GM19395 (cell line): ENCODE measurements at regions not wholly inside any gene's neighbourhood (a gene's known extent, or its start where the extent isn't known, plus 50 kb on each side); places are given as distances from the start of the nearest gene placed in this dataset.
"Not testable (repeated sequence)": the region's sequence is repeated elsewhere in the genome, so short reads cannot be mapped to it uniquely, and the experiment has no call there.

Experiments
- ATAC-seq: cut with Tn5 transposase; IDR thresholded peaks from one replicate; pipeline ENCODE4 v1.9.1; 2021; ENCODE audit warnings: mild to moderate bottlenecking, moderate library complexity; ENCODE audit not compliant: unreplicated experiment

- ATAC-seq = no peak
Measured at GRCh38 chr9:110077925-110078324, 130.0 kb downstream of the C9orf152 start.

GRCh38 chr9:110078604-110079003 is 129.4 kb downstream of the C9orf152 start:
- ATAC-seq = no peak

GRCh38 chr9:110081395-110081794 is 126.6 kb downstream of the C9orf152 start:
- ATAC-seq = no peak

- no peak for ATAC-seq
Measured at GRCh38 chr9:110083866-110084265, 124.1 kb downstream of the C9orf152 start.

- no peak for ATAC-seq
Measured at GRCh38 chr9:110086537-110086936, 121.4 kb downstream of the C9orf152 start.

- ATAC-seq = no peak
Measured at GRCh38 chr9:110087605-110088004, 120.4 kb downstream of the C9orf152 start.

- no peak for ATAC-seq
Measured at GRCh38 chr9:110088099-110088498, 119.9 kb downstream of the C9orf152 start.

GRCh38 chr9:110089681-110090370 is 118.1 kb downstream of the C9orf152 start:
- ATAC-seq = no peak

GRCh38 chr9:110092792-110093191 is 115.2 kb downstream of the C9orf152 start:
- ATAC-seq = no peak

GRCh38 chr9:110093417-110093816 is 114.5 kb downstream of the C9orf152 start:
- no peak for ATAC-seq

GRCh38 chr9:110093871-110094270 is 114.1 kb downstream of the C9orf152 start:
- no peak for ATAC-seq

- ATAC-seq = no peak
Measured at GRCh38 chr9:110095161-110095595, 112.8 kb downstream of the C9orf152 start.

- no peak for ATAC-seq
Measured at GRCh38 chr9:110095776-110096175, 112.2 kb downstream of the C9orf152 start.

- ATAC-seq = not testable (repeated sequence)
Measured at GRCh38 chr9:110096674-110097073, 111.3 kb downstream of the C9orf152 start.

GRCh38 chr9:110099236-110100095 is 108.5 kb downstream of the C9orf152 start:
- ATAC-seq = no peak

- ATAC-seq = peak; percentile 86
Measured at GRCh38 chr9:110101531-110102161, 106.3 kb downstream of the C9orf152 start.

GRCh38 chr9:110103257-110103656 is 104.7 kb downstream of the C9orf152 start:
- ATAC-seq = no peak

- ATAC-seq = no peak
Measured at GRCh38 chr9:110104261-110104809, 103.6 kb downstream of the C9orf152 start.

GRCh38 chr9:110105107-110105506 is 102.9 kb downstream of the C9orf152 start:
- no peak for ATAC-seq

GRCh38 chr9:110106661-110107060 is 101.3 kb downstream of the C9orf152 start:
- ATAC-seq = no peak
